Suppressor macrophage (primary cell): ENCODE measurements at regions not wholly inside any gene's neighbourhood (a gene's known extent, or its start where the extent isn't known, plus 50 kb on each side); places are given as distances from the start of the nearest gene placed in this dataset.
"Not testable (repeated sequence)": the region's sequence is repeated elsewhere in the genome, so short reads cannot be mapped to it uniquely, and the experiment has no call there.

Experiments used
- DNase-seq, 4 experiments: peaks; one replicate each; pipeline ENCODE4 v3.0.0-alpha.2; 2020 to 2022

DNA sequence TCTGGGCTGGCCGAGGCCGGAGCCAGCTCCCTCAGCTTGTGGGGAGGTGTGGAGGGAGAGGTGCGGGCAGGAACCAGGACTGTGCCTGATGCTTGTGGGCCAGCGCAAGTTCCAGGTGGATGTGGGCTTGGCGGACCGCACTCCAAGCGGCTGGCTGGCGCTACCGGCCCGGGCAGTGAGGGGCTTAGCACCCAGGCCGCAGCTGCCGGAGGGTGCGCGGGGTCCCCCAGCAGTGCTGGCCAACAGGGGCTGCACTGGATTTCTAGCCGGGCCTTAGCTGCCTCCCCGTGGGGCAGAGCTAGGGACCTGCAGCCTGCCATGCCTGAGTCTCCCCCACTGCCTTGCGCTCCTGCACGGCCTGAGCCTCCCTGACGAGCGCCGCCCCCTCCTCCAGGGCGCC, 242.8 kb downstream of the CCSER2 start:
- no peak for DNase-seq

DNA sequence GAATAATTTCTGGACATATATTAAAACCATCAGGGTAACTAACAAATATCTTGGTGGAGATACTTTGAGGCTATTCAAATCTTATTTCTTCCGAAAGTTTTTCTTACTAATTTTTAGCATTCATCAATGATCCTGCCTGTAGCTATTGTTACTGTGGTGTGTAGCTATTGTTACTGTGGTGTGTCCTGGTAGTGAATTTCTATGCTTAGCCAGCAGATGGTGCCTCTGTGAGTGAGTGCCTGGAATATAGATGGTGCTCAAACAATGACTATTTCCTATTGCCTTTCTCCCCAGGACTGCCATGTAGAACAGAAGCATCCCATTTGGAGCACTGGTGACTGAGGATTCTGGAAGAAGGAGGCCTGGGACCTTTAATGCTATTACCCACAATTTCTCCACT, 245.7 kb downstream of the CCSER2 start:
- DNase-seq = no peak

GRCh38 chr10:84581976-84582375, 253.6 kb downstream of the CCSER2 start:
- no peak for DNase-seq

DNA sequence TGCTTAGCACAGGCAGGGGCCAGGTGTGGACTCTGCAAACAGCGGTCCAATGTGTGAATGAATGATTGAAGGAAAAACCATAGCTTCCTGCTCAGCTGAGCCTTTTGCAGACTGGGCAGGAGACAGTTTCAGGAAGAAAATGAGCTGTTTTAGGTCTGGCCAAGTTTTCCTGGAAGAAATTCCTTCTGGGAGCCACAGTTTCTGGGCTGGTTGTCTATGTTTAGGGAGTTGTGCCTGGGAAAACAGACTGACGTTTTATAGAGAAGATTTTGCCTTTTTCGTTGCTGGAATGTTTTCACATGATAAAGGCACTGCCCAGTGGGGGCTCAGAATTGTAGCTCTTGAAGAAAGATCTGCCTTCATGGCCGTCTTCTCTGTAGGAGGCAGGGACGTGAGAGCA, 255.1 kb downstream of the CCSER2 start:
- DNase-seq = no peak

DNA sequence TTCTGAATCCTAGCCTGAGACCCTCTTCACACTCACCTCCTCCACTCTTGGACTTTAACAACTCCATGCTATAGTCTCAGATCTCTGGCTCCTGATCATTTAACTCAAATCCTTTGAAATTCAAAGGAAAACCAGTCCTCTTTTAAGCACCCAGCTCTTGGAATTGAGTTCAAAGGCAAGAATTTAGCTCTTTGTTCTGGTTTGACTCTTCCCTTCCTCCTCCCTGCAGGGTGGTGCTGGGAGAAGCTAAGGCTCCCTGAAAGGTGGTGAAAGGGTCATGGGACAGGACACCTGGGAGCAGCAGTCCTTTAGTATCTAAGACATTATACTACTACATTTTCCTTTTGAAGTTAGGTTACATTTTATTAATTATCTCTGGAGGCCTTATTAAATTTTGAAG, 259.4 kb downstream of the CCSER2 start:
- DNase-seq = no peak

- no peak for DNase-seq
Observed at GRCh38 chr10:84588426-84588825, 260.0 kb downstream of the CCSER2 start.

GRCh38 chr10:84588971-84589370, 260.6 kb downstream of the CCSER2 start:
- DNase-seq = no peak

DNA sequence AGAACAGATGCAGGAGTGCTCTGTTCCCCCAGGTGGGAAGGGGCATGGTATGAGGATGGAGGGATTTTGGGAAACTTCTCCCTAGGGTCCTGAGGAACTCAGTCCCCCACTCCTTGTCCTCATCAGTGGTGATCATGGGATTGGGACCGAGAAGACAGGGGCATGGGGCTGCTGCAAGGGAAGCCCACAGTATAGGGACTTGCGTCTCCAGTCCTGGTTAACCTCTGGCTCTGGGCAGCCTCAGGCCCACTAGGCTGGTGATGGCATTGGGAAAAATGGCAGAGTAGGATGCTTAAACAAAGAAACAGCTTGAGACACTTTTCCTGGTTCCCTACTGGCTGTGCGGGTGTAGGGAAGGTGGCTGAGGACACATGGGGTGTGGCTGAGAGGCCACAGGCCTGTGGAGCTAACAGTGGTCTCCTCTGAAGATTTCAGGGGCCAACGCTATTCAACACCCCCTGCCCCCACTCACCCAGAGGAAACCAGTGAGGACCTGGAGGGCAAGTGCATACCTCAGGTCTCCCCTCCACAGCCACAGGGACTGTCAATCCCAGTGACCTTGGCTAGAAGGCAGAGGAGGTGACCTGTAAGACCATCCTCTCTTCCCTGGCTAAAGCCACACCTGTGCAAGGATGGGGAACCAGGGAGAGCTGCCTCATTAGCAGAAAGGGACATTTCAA, 261.3 kb downstream of the CCSER2 start:
- DNase-seq = no peak

- DNase-seq = no peak
Observed at GRCh38 chr10:84590327-84591193, 262.2 kb downstream of the CCSER2 start.

- DNase-seq = no peak
Observed at GRCh38 chr10:84593506-84593905, 265.1 kb downstream of the CCSER2 start.

DNA sequence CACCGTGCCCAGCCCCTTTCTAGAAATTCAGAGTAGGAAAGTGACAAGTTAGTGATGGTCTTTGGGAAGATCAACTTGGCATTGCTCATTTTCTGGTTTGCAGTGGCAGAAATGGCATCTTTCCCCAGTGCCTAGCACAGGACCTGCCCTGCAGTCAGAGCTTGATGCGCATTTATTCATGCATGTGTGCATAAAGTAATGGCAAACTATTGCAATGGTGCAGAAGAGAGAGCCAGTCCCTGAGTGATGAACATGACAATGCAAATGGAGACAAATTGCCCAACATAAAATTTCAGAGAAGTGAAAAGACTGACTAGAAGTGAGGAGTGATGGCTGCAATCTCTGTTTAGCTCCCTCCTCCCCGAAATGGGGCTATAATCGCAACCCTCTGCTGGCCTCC, 268.2 kb downstream of the CCSER2 start:
- DNase-seq = no peak

DNA sequence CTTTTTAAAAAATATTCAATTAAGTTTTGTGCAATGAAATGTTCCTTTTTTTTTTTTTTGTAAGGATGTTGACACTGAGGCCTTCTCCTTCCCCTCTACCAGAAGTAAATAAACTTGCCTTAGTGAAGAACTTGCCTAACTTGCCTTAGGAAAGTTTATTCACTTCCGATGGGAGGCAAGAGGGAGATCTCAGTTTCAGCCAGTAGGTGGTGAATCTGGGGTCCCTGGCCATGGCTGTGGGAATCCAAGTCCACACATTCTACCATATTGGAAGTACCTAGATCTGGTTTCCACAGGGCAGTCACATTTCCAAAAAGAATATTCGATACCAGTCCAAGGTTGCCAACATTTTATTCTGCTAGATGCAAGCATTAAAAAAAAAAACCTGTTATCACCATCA, 270.9 kb downstream of the CCSER2 start:
- DNase-seq = no peak

- DNase-seq = no peak
Observed at GRCh38 chr10:84600947-84601346, 272.6 kb downstream of the CCSER2 start.

- DNase-seq = not testable (repeated sequence)
Observed at GRCh38 chr10:84602543-84602942, 274.2 kb downstream of the CCSER2 start.

DNA sequence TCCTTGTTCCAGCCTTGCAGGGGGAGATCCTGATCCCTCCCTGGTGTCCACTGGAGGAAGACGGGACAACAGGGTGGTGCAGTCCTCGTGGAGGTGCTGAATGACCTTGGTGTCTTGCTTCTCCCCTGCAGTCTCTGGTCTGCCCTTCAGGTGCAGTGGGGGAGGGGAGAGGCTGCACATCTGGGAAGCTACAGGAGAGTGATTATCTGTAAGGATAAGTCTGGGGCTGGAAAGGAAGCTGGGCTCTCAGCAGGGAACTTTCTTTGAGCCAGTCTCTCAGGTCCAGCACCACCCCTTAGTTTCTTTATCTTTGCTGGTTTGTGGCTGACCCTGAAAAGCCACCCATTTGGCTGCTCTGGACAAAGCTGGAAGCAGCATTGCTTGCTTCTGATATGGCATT, 275.6 kb downstream of the CCSER2 start:
- DNase-seq = no peak

DNA sequence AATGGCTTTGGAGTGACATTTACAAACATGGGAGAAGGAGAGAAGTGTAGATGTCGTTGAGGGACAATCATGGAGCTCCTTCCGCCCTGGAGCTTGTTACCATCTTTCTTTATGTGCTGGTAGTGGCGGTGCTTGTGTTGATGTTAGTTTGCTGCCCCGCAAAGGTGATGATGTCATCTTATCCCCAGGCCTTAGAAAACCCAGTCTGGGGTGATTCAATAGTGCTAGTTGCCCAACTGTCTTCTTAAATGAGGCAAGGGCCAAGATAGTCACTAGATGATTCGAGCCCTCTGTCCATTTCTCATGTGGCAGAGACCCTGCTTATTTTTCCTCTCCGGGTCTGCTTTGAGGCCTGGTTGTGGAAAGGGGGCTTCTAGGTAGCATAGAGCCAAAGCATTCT, 277.4 kb downstream of the CCSER2 start:
- DNase-seq = no peak

DNA sequence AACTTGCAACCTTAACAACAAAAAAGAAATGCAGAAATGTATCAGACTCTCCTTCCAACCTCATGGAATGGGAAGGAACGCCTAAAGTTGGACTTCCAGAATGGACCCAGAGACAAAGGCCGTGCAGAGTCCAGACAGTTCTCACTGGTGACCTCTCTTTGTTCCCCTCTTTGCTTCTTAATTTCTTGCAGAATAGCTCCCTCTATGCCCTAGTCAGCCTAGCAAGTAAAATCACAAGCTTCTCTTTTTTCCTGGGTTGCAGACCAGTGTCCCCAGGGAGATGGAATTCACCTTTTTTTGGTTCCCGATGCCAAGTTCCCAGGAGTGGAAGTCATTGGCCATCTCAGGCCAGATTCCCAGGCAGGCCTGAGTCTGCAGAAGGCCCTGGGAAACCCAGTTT, 278.0 kb downstream of the CCSER2 start:
- DNase-seq = no peak

GRCh38 chr10:84607044-84607443, 278.7 kb downstream of the CCSER2 start:
- no peak for DNase-seq

- DNase-seq = no peak
Observed at GRCh38 chr10:84607523-84607922, 279.1 kb downstream of the CCSER2 start.

- no peak for DNase-seq
Observed at GRCh38 chr10:84608126-84608525, 279.7 kb downstream of the CCSER2 start.

DNA sequence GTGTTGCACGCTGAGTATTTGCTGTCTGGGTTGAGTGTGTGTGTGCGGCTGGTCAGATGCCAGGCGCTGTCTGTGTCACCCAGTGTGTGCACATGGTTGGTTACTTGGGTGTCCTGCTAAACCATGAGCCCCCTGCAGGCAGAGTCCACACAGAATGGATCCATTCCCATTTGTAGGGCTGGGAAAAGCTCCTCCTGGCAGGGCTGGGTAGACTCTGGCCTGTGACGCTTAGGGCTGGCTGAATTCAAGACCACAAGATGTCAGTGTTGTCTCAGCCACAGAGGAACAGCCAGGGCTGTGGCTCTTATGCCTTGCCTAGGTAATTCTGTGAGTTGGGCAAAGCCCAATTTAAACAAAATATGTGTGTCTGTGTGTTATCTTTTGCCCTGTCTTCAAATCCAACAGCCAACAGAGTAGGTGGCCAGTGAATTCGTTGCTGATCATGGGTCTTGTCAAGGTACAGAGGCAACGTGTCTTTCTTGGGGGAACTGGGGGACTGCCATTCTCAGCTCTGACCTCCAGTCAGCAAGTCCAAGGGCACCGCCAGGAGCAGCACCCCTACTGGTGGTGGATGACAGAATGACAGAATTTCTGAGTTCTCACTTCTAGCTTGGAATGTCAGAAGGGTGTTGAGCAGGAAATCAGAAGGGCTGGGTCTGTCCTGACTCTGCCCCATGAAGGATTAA, 285.1 kb downstream of the CCSER2 start:
- no peak for DNase-seq

DNA sequence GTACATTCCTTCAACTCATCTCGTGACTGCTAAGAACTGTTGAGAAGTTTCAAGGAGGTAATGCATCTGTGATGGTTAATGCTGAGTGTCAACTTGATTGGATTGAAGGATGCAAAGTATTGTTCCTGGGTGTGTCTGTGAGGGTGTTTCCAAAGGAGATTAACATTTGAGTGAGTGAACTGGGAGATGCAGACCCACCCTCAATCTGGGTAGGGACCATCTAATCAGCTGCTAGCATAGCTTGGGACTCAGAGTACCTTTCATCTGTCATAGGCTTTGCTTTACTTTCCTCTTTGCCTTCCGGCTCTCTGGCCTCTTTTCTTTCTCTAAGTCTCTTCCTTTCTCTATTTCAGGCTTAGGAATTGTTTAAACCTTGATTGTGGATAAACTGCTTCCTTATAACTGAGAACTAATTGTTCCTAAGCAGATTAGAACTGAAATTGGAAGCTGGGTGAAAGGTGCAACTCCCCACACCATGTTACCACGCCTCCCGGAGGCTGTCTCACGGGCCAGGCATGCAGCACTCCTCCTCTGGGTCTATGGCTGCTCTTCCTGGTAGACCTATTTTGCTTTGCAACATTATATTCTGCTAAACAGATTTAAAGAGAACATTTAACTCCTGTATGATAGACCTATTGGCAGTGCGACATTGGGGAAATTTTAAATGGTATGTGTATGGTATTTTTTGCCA, 298.2 kb downstream of the CCSER2 start:
- DNase-seq = no peak

DNA sequence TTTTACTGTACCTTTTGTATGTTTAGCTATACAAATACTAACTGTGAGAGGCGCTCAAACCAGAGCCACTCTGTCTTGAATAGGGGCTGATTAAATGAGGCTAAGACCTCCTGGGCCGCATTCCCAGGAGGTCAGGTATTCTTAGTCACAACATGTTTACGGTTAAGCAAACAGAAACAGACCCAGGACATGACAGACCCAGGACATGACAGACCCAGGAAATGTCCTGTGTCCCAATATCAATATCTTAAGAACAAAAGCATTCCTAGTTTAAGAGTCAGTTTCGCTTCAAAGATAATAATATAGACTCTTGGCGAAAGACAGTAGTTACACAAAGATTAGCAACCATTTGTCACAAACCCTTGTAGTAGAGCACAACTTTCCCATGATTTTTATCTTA, 304.5 kb downstream of the CCSER2 start:
- DNase-seq = no peak
